Loucy (cell line): ENCODE measurements at regions not wholly inside any gene's neighbourhood (a gene's known extent, or its start where the extent isn't known, plus 50 kb on each side); places are given as distances from the start of the nearest gene placed in this dataset.

ENCODE experiments used
- H2AFZ ChIP-seq: fragments of 200-600 bp; sonication (generic); 2 replicates; pipeline ENCODE4 v1.6.0; 2016; ENCODE audit warnings: antibody characterized with exemption, mild to moderate bottlenecking, low read length, moderate library complexity
- H3F3A ChIP-seq: fragments of 200-600 bp; 2 replicates; pipeline ENCODE4 v1.6.0; 2016; ENCODE audit warnings: antibody characterized with exemption, low read depth, mild to moderate bottlenecking
- H3K27me3 ChIP-seq: fragments of 200-600 bp; sonication (generic); 2 replicates; pipeline ENCODE4 v1.6.1; 2014; ENCODE audit warnings: low read length, mild to moderate bottlenecking; ENCODE audit not compliant: insufficient read depth, poor library complexity, severe bottlenecking
- H3K36me3 ChIP-seq: fragments of 200-600 bp; sonication (generic); 2 replicates; pipeline ENCODE4 v1.6.1; 2016; ENCODE audit warnings: low read length; ENCODE audit not compliant: insufficient read depth
- H3K4me1 ChIP-seq: fragments of 200-600 bp; sonication (generic); 2 replicates; pipeline ENCODE4 v1.5.1; 2014; ENCODE audit warnings: low read length, mild to moderate bottlenecking; ENCODE audit not compliant: insufficient read depth, poor library complexity, severe bottlenecking
- H3K4me2 ChIP-seq: fragments of 200-600 bp; sonication (generic); 2 replicates; pipeline ENCODE4 v1.6.0; 2014; ENCODE audit warnings: antibody characterized with exemption, low read length, low read depth, mild to moderate bottlenecking; ENCODE audit not compliant: poor library complexity, severe bottlenecking
- H3K4me3 ChIP-seq: fragments of 200-600 bp; sonication (generic); 2 replicates; pipeline ENCODE4 v1.5.1; 2014; ENCODE audit warnings: low read length, mild to moderate bottlenecking, mixed read lengths; ENCODE audit not compliant: poor library complexity, severe bottlenecking
- H3K79me2 ChIP-seq: fragments of 200-600 bp; sonication (generic); 2 replicates; pipeline ENCODE4 v1.6.1; 2014; ENCODE audit warnings: low read length; ENCODE audit not compliant: insufficient read depth
- H3K9ac ChIP-seq: fragments of 200-600 bp; sonication (generic); 2 replicates; pipeline ENCODE4 v1.6.0; 2014; ENCODE audit warnings: mild to moderate bottlenecking, low read depth, low read length, moderate library complexity; ENCODE audit not compliant: poor library complexity, severe bottlenecking
- H3K9me2 ChIP-seq: fragments of 200-600 bp; sonication (generic); replicated peaks from 2 replicates; pipeline ENCODE4 v1.6.1; 2016; ENCODE audit warnings: low read depth, low read length, mixed read lengths
- H3K9me3 ChIP-seq: fragments of 200-600 bp; sonication (generic); 2 replicates; pipeline ENCODE4 v1.6.1; 2014; ENCODE audit warnings: mild to moderate bottlenecking, antibody characterized with exemption, low read length, low read depth; ENCODE audit not compliant: insufficient read depth
- H4K20me1 ChIP-seq: fragments of 200-600 bp; sonication (generic); 2 replicates; pipeline ENCODE4 v1.6.0; 2014; ENCODE audit warnings: antibody characterized with exemption, low read length, mild to moderate bottlenecking; ENCODE audit not compliant: insufficient read depth, poor library complexity, severe bottlenecking
- EZH2phosphoT487 ChIP-seq: fragments of 200-600 bp; IDR thresholded peaks from 2 replicates; pipeline ENCODE4 v1.6.1; 2018; ENCODE audit warnings: antibody characterized with exemption, mild to moderate bottlenecking, moderate library complexity, borderline replicate concordance
- TF ChIP-seq, protein P1 (sequence below): fragments of 200-600 bp; sonication (generic); conservative IDR thresholded peaks from 2 replicates; pipeline ENCODE4 v1.5.1; 2014; ENCODE audit warnings: mild to moderate bottlenecking, antibody characterized with exemption, low read length

DNA sequence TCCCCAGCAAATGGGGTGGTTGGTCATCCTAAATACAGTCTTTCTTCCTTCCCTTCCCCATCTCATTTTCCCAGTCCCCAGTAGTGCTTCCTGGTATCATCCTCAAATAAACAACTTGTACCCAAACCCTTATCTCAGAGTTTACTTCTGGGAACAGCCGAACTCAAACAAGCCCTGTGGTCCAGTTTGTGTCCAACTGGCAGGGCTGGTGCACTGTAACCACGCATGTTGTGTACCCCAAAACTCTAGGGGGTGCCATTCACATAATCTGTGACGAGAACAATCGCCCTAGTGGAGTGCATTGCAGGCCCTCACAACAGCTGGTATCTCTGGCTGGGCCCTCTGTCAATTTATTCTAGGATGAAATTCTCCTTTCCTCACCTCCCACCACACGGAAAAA lies 366.2 kb downstream of the TNS1 start:
- Histone ChIP-seq H3K79me2 (no peaks in the 10 kb centered on the region), H3K36me3 (no peaks in the 10 kb centered on the region), H3K9ac (no peak overlapping the region), H3K4me1 (no peaks in the 10 kb centered on the region), H3K9me3 (no peaks in the 10 kb centered on the region), H3K27me3 (no peaks in the 10 kb centered on the region), H3K4me2 (no peak overlapping the region), H3K4me3 (no peak overlapping the region), H3F3A (no peaks in the 10 kb centered on the region), H2AFZ (no peak overlapping the region), H4K20me1 (no peaks in the 10 kb centered on the region), H3K9me2 (no peaks in the 10 kb centered on the region)
- TF ChIP-seq EZH2phosphoT487, result no peak
- TF ChIP-seq, protein P1, sequence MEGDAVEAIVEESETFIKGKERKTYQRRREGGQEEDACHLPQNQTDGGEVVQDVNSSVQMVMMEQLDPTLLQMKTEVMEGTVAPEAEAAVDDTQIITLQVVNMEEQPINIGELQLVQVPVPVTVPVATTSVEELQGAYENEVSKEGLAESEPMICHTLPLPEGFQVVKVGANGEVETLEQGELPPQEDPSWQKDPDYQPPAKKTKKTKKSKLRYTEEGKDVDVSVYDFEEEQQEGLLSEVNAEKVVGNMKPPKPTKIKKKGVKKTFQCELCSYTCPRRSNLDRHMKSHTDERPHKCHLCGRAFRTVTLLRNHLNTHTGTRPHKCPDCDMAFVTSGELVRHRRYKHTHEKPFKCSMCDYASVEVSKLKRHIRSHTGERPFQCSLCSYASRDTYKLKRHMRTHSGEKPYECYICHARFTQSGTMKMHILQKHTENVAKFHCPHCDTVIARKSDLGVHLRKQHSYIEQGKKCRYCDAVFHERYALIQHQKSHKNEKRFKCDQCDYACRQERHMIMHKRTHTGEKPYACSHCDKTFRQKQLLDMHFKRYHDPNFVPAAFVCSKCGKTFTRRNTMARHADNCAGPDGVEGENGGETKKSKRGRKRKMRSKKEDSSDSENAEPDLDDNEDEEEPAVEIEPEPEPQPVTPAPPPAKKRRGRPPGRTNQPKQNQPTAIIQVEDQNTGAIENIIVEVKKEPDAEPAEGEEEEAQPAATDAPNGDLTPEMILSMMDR, result no peak

DNA sequence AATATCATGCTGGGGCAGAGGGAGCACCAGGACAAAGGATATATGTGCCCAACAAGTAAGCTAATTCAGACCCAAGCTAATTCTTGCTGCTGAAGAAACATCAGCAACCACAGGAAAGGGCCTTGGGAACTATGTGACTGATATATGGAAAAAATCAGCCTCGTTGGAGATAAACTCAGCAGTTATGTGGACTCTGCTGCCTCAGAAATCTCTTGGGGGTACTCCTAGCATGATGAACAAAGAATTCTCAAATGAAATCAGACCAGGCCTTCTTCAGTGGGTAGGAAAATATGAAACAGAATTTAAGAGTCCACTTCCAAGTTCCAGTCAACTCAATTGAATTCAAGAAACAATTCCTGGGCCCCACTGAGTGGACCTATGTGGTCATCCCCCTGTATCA lies 367.9 kb downstream of the TNS1 start:
- H3K27me3 ChIP-seq, result no peaks in the 10 kb centered on the region
- H3K9ac ChIP-seq, result no peak overlapping the region
- no peak overlapping the region for H2AFZ ChIP-seq
- H3K4me3 ChIP-seq, result no peak overlapping the region
- no peaks in the 10 kb centered on the region for H3F3A ChIP-seq
- H3K4me1 ChIP-seq, result no peaks in the 10 kb centered on the region
- H3K9me2 ChIP-seq, result no peaks in the 10 kb centered on the region
- no peaks in the 10 kb centered on the region for H3K79me2 ChIP-seq
- H3K4me2 ChIP-seq, result no peak overlapping the region
- H3K9me3 ChIP-seq, result no peaks in the 10 kb centered on the region
- no peaks in the 10 kb centered on the region for H3K36me3 ChIP-seq
- no peaks in the 10 kb centered on the region for H4K20me1 ChIP-seq
- TF ChIP-seq, protein P1, result no peak
- no peak for TF ChIP-seq EZH2phosphoT487

DNA sequence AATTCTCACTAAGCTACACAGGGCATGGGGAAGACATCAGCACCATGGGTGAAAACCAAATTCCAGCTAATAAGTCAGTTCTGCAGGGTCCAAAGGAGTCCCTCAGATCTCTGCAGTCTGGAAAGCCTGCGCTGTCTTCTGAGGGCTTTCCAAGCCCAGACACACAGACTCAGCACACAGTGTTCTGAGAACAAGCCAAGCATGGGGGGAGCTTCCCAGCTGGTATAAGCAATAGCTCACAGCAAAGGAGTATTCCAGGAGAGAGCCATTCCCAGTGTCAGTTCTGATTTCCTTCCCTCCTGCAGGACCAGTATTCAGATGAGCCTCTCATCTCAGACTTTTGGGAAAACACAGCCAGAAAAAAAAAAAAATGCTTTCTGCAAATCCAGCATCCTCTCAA lies 370.8 kb downstream of the TNS1 start:
- Histone ChIP-seq H3K79me2 (no peaks in the 10 kb centered on the region), H3K4me1 (no peaks in the 10 kb centered on the region), H4K20me1 (no peaks in the 10 kb centered on the region), H2AFZ (no peak overlapping the region), H3K36me3 (no peaks in the 10 kb centered on the region), H3K9me2 (no peaks in the 10 kb centered on the region), H3K9me3 (no peaks in the 10 kb centered on the region), H3K27me3 (no peaks in the 10 kb centered on the region), H3K4me3 (no peak overlapping the region), H3F3A (no peaks in the 10 kb centered on the region), H3K9ac (no peak overlapping the region), H3K4me2 (no peak overlapping the region)
- TF ChIP-seq EZH2phosphoT487, result no peak
- TF ChIP-seq, protein P1, result no peak
